GM19240 (cell line): ENCODE measurements at regions not wholly inside any gene's neighbourhood (a gene's known extent, or its start where the extent isn't known, plus 50 kb on each side); places are given as distances from the start of the nearest gene placed in this dataset.
"Not testable (repeated sequence)": the region's sequence is repeated elsewhere in the genome, so short reads cannot be mapped to it uniquely, and the experiment has no call there.

Experiments
- DNase-seq: peaks from one replicate; pipeline ENCODE4 v3.0.0; 2011; ENCODE audit warnings: low spot score; ENCODE audit not compliant: insufficient read length

GRCh38 chr9:89670801-89671434 lies 66.1 kb downstream of the GADD45G start:
- DNase-seq = no peak

- DNase-seq = no peak
Measured at GRCh38 chr9:89674667-89675057, 69.8 kb downstream of the GADD45G start.

- no peak for DNase-seq
Measured at GRCh38 chr9:89675058-89675742, 70.4 kb downstream of the GADD45G start.

- DNase-seq = no peak
Measured at GRCh38 chr9:89676281-89676680, 71.5 kb downstream of the GADD45G start.

- no peak for DNase-seq
Measured at GRCh38 chr9:89677702-89678395, 73.0 kb downstream of the GADD45G start.

- no peak for DNase-seq
Measured at GRCh38 chr9:89678396-89679015, 73.7 kb downstream of the GADD45G start.

GRCh38 chr9:89679016-89679415 lies 74.2 kb downstream of the GADD45G start:
- no peak for DNase-seq

GRCh38 chr9:89679581-89679980 lies 74.8 kb downstream of the GADD45G start:
- no peak for DNase-seq

- no peak for DNase-seq
Measured at GRCh38 chr9:89680547-89681467, 76.0 kb downstream of the GADD45G start.

- DNase-seq = not testable (repeated sequence)
Measured at GRCh38 chr9:89681468-89681859, 76.7 kb downstream of the GADD45G start.

- no peak for DNase-seq
Measured at GRCh38 chr9:89683626-89684025, 78.8 kb downstream of the GADD45G start.

GRCh38 chr9:89684218-89684617 lies 79.4 kb downstream of the GADD45G start:
- no peak for DNase-seq

GRCh38 chr9:89684912-89685636 lies 80.3 kb downstream of the GADD45G start:
- DNase-seq = no peak

- DNase-seq = no peak
Measured at GRCh38 chr9:89685698-89686097, 80.9 kb downstream of the GADD45G start.

- DNase-seq = no peak
Measured at GRCh38 chr9:89686126-89686525, 81.3 kb downstream of the GADD45G start.

- DNase-seq = no peak
Measured at GRCh38 chr9:89686621-89687020, 81.8 kb downstream of the GADD45G start.

GRCh38 chr9:89687188-89687587 lies 82.4 kb downstream of the GADD45G start:
- DNase-seq = no peak

GRCh38 chr9:89687848-89688247 lies 83.0 kb downstream of the GADD45G start:
- no peak for DNase-seq

GRCh38 chr9:89689321-89689720 lies 84.5 kb downstream of the GADD45G start:
- not testable (repeated sequence) for DNase-seq

- DNase-seq = peak; percentile 58
Measured at GRCh38 chr9:89690334-89690912, 85.6 kb downstream of the GADD45G start.
